Thyroid gland (tissue), 4 donors: ENCODE measurements at regions not wholly inside any gene's neighbourhood (a gene's known extent, or its start where the extent isn't known, plus 50 kb on each side); places are given as distances from the start of the nearest gene placed in this dataset.

Source experiments
- DNase-seq, 2 donors: peaks; one replicate each; pipeline ENCODE4 v3.0.0-alpha.2; 2019
- H3K27ac ChIP-seq, 3 donors: fragments of 200-600 bp; sonication (generic); 1 replicate in 2 of 3; 2 replicates in 1 of 3; pipeline ENCODE4 v1.5.1; 2016 to 2019; ENCODE audit warnings: mild to moderate bottlenecking in 1 of 3, moderate library complexity in 1 of 3
- H3K27me3 ChIP-seq: fragments of 200-600 bp; sonication (generic); one replicate; pipeline ENCODE4 v1.5.1; 2019
- H3K36me3 ChIP-seq, 2 donors: fragments of 200-600 bp; sonication (generic); one replicate each; pipeline ENCODE4 v1.5.1; 2016 to 2019
- H3K4me1 ChIP-seq, 2 donors: fragments of 200-600 bp; sonication (generic); one replicate each; pipeline ENCODE4 v1.5.1; 2017 to 2019
- H3K4me3 ChIP-seq, 3 donors: fragments of 200-600 bp; sonication (generic); replicated peaks in 1 of 3; 1 replicate in 2 of 3; 2 replicates in 1 of 3; pipeline ENCODE4 v1.5.1; 2016; ENCODE audit warnings: mild to moderate bottlenecking in 1 of 3
- H3K9me3 ChIP-seq: fragments of 200-600 bp; sonication (generic); one replicate; pipeline ENCODE4 v1.5.1; 2017
- POLR2A ChIP-seq, 2 donors: fragments of 450-650 bp; IDR thresholded peaks; one replicate each; pipeline ENCODE4 v1.6.1; 2017; ENCODE audit warnings: antibody characterized with exemption in 2 of 2, mild to moderate bottlenecking in 2 of 2, moderate library complexity in 1 of 2
- WGBS, 2 donors: methylation state at CpG; one replicate each; pipeline ENCODE4 v1.1.5; 2017; 5-methylcytosine and 5-hydroxymethylcytosine counted together
- intact Hi-C: fragments of 100-400 bp; cut with DNase I; formaldehyde crosslinking; loops from one replicate; pipeline ENCODE4 v1.15.1; 2023
- TF ChIP-seq, protein P1 (sequence below), 6 experiments: fragments of 200-600 bp in 3 of 6; fragments of 450-650 bp in 3 of 6; sonication (generic) in 3 of 6; IDR thresholded peaks; one replicate each; pipeline ENCODE4 v1.5.1; 2016 to 2019; ENCODE audit warnings: antibody characterized with exemption in 6 of 6, mild to moderate bottlenecking in 2 of 6, inconsistent platforms in 1 of 6, moderate library complexity in 1 of 6

- H3K4me1 ChIP-seq: no peaks in the 10 kb centered on the region
- H3K9me3 ChIP-seq: no peaks in the 10 kb centered on the region
- no peaks in the 10 kb centered on the region for H3K27me3 ChIP-seq
- WGBS, 2 donors: 77 to 82% methylated on average over 6 of the region's 6 CpGs
- intact Hi-C loops: no loop called here
- no peaks in the 10 kb centered on the region for H3K36me3 ChIP-seq
- no peak for DNase-seq
- H3K27ac ChIP-seq: no peak overlapping the region
- H3K4me3 ChIP-seq: no peak overlapping the region
- TF ChIP-seq, protein P1, sequence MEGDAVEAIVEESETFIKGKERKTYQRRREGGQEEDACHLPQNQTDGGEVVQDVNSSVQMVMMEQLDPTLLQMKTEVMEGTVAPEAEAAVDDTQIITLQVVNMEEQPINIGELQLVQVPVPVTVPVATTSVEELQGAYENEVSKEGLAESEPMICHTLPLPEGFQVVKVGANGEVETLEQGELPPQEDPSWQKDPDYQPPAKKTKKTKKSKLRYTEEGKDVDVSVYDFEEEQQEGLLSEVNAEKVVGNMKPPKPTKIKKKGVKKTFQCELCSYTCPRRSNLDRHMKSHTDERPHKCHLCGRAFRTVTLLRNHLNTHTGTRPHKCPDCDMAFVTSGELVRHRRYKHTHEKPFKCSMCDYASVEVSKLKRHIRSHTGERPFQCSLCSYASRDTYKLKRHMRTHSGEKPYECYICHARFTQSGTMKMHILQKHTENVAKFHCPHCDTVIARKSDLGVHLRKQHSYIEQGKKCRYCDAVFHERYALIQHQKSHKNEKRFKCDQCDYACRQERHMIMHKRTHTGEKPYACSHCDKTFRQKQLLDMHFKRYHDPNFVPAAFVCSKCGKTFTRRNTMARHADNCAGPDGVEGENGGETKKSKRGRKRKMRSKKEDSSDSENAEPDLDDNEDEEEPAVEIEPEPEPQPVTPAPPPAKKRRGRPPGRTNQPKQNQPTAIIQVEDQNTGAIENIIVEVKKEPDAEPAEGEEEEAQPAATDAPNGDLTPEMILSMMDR (IDR thresholded peaks at IDR 0.05): no peak
- no peak for TF ChIP-seq POLR2A (IDR thresholded peaks at IDR 0.05)
Observed at GRCh38 chr1:118326960-118327629, 142.1 kb upstream of the SPAG17 start.

DNA sequence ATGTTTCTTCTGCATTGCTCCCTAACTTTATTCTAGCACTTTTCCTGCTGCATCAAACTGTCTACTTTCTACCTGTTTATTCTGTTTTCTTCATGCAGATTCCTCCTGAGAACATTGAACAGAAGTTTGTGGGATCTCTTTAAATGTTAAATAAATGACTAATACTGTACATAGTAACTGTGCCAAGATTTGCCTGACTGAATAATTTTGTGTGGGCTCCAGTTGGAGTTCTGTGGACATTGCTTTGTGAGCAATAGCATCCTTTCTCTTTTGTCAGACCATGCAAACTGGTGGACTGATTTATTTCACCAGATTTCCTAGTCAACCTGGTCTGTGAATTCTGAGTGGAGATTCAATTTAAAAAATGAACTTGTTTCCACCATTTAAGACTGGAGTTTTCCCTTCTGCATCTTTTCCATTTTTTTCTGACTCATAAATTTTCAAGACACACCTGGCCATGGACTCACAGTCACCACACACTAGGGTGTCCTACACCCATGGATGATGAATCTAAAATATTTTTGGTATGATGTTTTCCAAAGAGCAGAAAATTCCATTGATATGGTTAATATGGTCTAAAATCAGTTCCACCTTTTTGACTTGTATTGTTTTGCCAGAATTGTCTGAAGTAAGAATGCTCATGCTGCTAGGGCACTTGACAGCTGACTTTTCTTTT is 140.7 kb upstream of the SPAG17 start:
- Histone ChIP-seq H3K4me3 (no peak overlapping the region), H3K4me1 (no peaks in the 10 kb centered on the region), H3K27me3 (no peaks in the 10 kb centered on the region), H3K27ac (no peak overlapping the region), H3K9me3 (no peaks in the 10 kb centered on the region), H3K36me3 (no peaks in the 10 kb centered on the region)
- no peak for DNase-seq
- TF ChIP-seq, protein P1 (IDR thresholded peaks at IDR 0.05): no peak
- no peak for TF ChIP-seq POLR2A (IDR thresholded peaks at IDR 0.05)
- intact Hi-C loops: no loop called here

GRCh38 chr1:118323246-118323645 is 138.2 kb upstream of the SPAG17 start:
- H3K9me3 ChIP-seq: no peaks in the 10 kb centered on the region
- TF ChIP-seq, protein P1 (IDR thresholded peaks at IDR 0.05): no peak
- no peak for TF ChIP-seq POLR2A (IDR thresholded peaks at IDR 0.05)
- H3K4me1 ChIP-seq: no peaks in the 10 kb centered on the region
- H3K36me3 ChIP-seq: no peaks in the 10 kb centered on the region
- H3K27ac ChIP-seq: no peak overlapping the region
- DNase-seq: no peak
- H3K4me3 ChIP-seq: no peak overlapping the region
- intact Hi-C loops: no loop called here
- 2% methylated on average over 1 of the region's 1 CpG for WGBS, 2 donors
- no peaks in the 10 kb centered on the region for H3K27me3 ChIP-seq

DNA sequence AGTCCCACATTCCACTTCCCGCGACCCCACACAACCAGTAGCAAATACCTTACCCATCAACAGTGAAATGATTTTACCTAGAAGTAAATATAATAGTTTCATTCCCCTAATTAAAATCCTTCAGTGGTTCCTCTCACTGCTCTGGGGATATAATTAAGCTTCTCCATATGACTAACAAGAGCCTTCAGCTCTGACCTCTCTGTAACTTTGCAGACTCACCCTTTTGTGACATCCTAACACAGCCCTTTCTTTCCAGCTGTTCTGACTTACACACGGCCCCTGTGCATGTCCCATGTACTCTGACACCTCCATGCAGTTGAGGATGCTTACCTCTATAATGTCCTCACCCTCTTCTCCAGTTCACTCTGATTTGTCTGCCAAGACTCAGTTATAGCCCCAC is 137.3 kb upstream of the SPAG17 start:
- Histone ChIP-seq H3K36me3 (no peaks in the 10 kb centered on the region), H3K27ac (no peak overlapping the region), H3K27me3 (no peaks in the 10 kb centered on the region), H3K4me3 (no peak overlapping the region), H3K4me1 (no peaks in the 10 kb centered on the region), H3K9me3 (no peaks in the 10 kb centered on the region)
- intact Hi-C loops: no loop called here
- no peak for DNase-seq
- TF ChIP-seq, protein P1 (IDR thresholded peaks at IDR 0.05): no peak
- no peak for TF ChIP-seq POLR2A (IDR thresholded peaks at IDR 0.05)
- 74 to 82% methylated on average over 3 of the region's 3 CpGs for WGBS, 2 donors

DNA sequence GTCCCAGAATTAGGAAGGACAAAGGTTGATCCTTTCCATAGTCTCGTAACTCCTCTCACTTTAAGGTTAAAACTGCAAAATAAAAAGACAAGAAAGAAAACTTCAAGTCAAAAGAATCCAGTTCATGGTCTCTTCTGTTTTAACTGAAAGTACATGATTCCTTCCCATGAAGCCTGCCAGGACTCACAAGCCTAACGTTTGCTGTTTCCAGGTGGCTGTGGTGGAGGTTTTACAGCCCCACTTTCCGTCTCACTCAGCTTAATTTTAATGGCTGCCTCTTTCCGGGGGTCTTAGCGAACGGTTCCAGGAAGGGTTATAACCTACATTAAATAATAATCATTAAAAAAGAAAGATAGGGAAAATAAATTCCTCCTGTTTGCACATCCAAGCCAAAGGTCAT is 136.8 kb upstream of the SPAG17 start:
- Histone ChIP-seq H3K4me3 (no peak overlapping the region), H3K4me1 (no peaks in the 10 kb centered on the region), H3K27ac (no peak overlapping the region), H3K36me3 (no peaks in the 10 kb centered on the region), H3K27me3 (no peaks in the 10 kb centered on the region), H3K9me3 (no peaks in the 10 kb centered on the region)
- WGBS, 2 donors: 81 to 83% methylated on average over 6 of the region's 6 CpGs
- no peak for DNase-seq
- TF ChIP-seq, protein P1 (IDR thresholded peaks at IDR 0.05): no peak
- TF ChIP-seq POLR2A (IDR thresholded peaks at IDR 0.05): no peak
- intact Hi-C loops: no loop called here
